GM19238 (cell line): ENCODE measurements at regions not wholly inside any gene's neighbourhood (a gene's known extent, or its start where the extent isn't known, plus 50 kb on each side); places are given as distances from the start of the nearest gene placed in this dataset.
"Not testable (repeated sequence)": the region's sequence is repeated elsewhere in the genome, so short reads cannot be mapped to it uniquely, and the experiment has no call there.

Experiments
- DNase-seq: peaks from one replicate; pipeline ENCODE4 v3.0.0; 2011; ENCODE audit warnings: low spot score; ENCODE audit not compliant: insufficient read length

- no peak for DNase-seq
Observed at GRCh38 chr18:71249791-71250190, 960.9 kb downstream of the SOCS6 start.

- no peak for DNase-seq
Observed at GRCh38 chr18:71242981-71243380, 954.1 kb downstream of the SOCS6 start.

GRCh38 chr18:71238974-71239624, 950.3 kb downstream of the SOCS6 start:
- no peak for DNase-seq

- DNase-seq: no peak
Observed at GRCh38 chr18:71237641-71238040, 948.8 kb downstream of the SOCS6 start.

- no peak for DNase-seq
Observed at GRCh38 chr18:71233177-71233576, 944.3 kb downstream of the SOCS6 start.

- DNase-seq: no peak
Observed at GRCh38 chr18:71223486-71223885, 934.6 kb downstream of the SOCS6 start.

GRCh38 chr18:71221405-71221804, 932.6 kb downstream of the SOCS6 start:
- DNase-seq: no peak

- DNase-seq: not testable (repeated sequence)
Observed at GRCh38 chr18:71212739-71213138, 923.9 kb downstream of the SOCS6 start.

GRCh38 chr18:71212222-71212621, 923.4 kb downstream of the SOCS6 start:
- no peak for DNase-seq

- no peak for DNase-seq
Observed at GRCh38 chr18:71209944-71210343, 921.1 kb downstream of the SOCS6 start.

GRCh38 chr18:71194438-71194837, 905.6 kb downstream of the SOCS6 start:
- DNase-seq: no peak

- DNase-seq: no peak
Observed at GRCh38 chr18:71189581-71189980, 900.7 kb downstream of the SOCS6 start.

GRCh38 chr18:71168557-71169145, 879.8 kb downstream of the SOCS6 start:
- no peak for DNase-seq

GRCh38 chr18:71136487-71136886, 847.6 kb downstream of the SOCS6 start:
- DNase-seq: no peak

GRCh38 chr18:71134122-71134521, 845.3 kb downstream of the SOCS6 start:
- DNase-seq: no peak

- DNase-seq: no peak
Observed at GRCh38 chr18:71131918-71132317, 843.1 kb downstream of the SOCS6 start.

- DNase-seq: no peak
Observed at GRCh38 chr18:71130351-71130750, 841.5 kb downstream of the SOCS6 start.

- DNase-seq: no peak
Observed at GRCh38 chr18:71125581-71125980, 836.7 kb downstream of the SOCS6 start.

GRCh38 chr18:71116535-71116934, 827.7 kb downstream of the SOCS6 start:
- DNase-seq: no peak

GRCh38 chr18:71115261-71115660, 826.4 kb downstream of the SOCS6 start:
- no peak for DNase-seq

GRCh38 chr18:71114550-71115210, 825.8 kb downstream of the SOCS6 start:
- DNase-seq: no peak

- DNase-seq: no peak
Observed at GRCh38 chr18:71107244-71107643, 818.4 kb downstream of the SOCS6 start.

- no peak for DNase-seq
Observed at GRCh38 chr18:71106701-71107100, 817.9 kb downstream of the SOCS6 start.
